HepG2 (cell line): ENCODE measurements at regions not wholly inside any gene's neighbourhood (a gene's known extent, or its start where the extent isn't known, plus 50 kb on each side); places are given as distances from the start of the nearest gene placed in this dataset.

ENCODE experiments used
- AKAP8 ChIP-seq: sonication (generic); formaldehyde crosslinking; IDR thresholded peaks from 2 replicates; pipeline ENCODE4 v1.5.1; 2020; ENCODE audit warnings: mild to moderate bottlenecking, missing genetic modification reagents
- CBX2 ChIP-seq, 2 experiments: fragments of 200-600 bp in 1 of 2; sonication (generic); formaldehyde crosslinking in 1 of 2; IDR thresholded peaks; 2 replicates each; pipeline versions ENCODE4 v1.7.0 to v1.8.1; 2018 to 2022; ENCODE audit warnings: low read depth in 2 of 2, low read length in 1 of 2, mild to moderate bottlenecking in 1 of 2, missing genetic modification reagents in 1 of 2
- EEA1 ChIP-seq: sonication (generic); formaldehyde crosslinking; IDR thresholded peaks from 2 replicates; pipeline ENCODE4 v1.5.1; 2020; ENCODE audit warnings: mild to moderate bottlenecking, missing genetic modification reagents, borderline replicate concordance
- ETV6 ChIP-seq: sonication (generic); formaldehyde crosslinking; conservative IDR thresholded peaks from 2 replicates; pipeline ENCODE4 v1.4.0; 2020; ENCODE audit warnings: missing genetic modification reagents
- HES4 ChIP-seq: sonication (generic); formaldehyde crosslinking; IDR thresholded peaks from 2 replicates; pipeline ENCODE4 v1.9.0; 2021; ENCODE audit warnings: mild to moderate bottlenecking, missing genetic modification reagents, borderline replicate concordance
- HOXA7 ChIP-seq: sonication (generic); formaldehyde crosslinking; IDR thresholded peaks from 2 replicates; pipeline ENCODE4 v1.8.1; 2022; ENCODE audit warnings: mild to moderate bottlenecking, missing genetic modification reagents, moderate library complexity
- ISX ChIP-seq: sonication (generic); formaldehyde crosslinking; conservative IDR thresholded peaks from 2 replicates; pipeline ENCODE4 v1.5.0; 2020; ENCODE audit warnings: missing genetic modification reagents
- KLF11 ChIP-seq: IDR thresholded peaks from 2 replicates; pipeline ENCODE4 v1.6.1; 2016; ENCODE audit warnings: missing compliant biosample characterization
- NR2C2 ChIP-seq: sonication (generic); formaldehyde crosslinking; IDR thresholded peaks from 2 replicates; pipeline ENCODE4 v1.4.0; 2020; ENCODE audit warnings: missing genetic modification reagents, mild to moderate bottlenecking, moderate library complexity, borderline replicate concordance
- PHF8 ChIP-seq: sonication (generic); formaldehyde crosslinking; IDR thresholded peaks from 2 replicates; pipeline ENCODE4 v1.5.0; 2020; ENCODE audit warnings: missing genetic modification reagents
- REXO4 ChIP-seq: sonication (generic); formaldehyde crosslinking; IDR thresholded peaks from 2 replicates; pipeline ENCODE4 v1.8.0; 2022; ENCODE audit warnings: missing genetic modification reagents, mild to moderate bottlenecking, borderline replicate concordance
- RFX1 ChIP-seq: fragments of 450-650 bp; IDR thresholded peaks from 2 replicates; pipeline ENCODE4 v1.6.1; 2017
- SALL1 ChIP-seq: sonication (generic); formaldehyde crosslinking; IDR thresholded peaks from 2 replicates; pipeline ENCODE4 v1.8.0; 2022; ENCODE audit warnings: mild to moderate bottlenecking, missing genetic modification reagents
- SMAD1 ChIP-seq: sonication (generic); formaldehyde crosslinking; IDR thresholded peaks from 2 replicates; pipeline ENCODE4 v1.4.0; 2020; ENCODE audit warnings: missing genetic modification reagents, low read depth, mild to moderate bottlenecking, borderline replicate concordance
- SMARCE1 ChIP-seq: fragments of 450-650 bp; IDR thresholded peaks from 2 replicates; pipeline ENCODE4 v1.6.1; 2017; ENCODE audit warnings: borderline replicate concordance
- SMYD3 ChIP-seq: sonication (generic); formaldehyde crosslinking; IDR thresholded peaks from 2 replicates; pipeline ENCODE4 v1.8.1; 2023; ENCODE audit warnings: mild to moderate bottlenecking, missing genetic modification reagents
- SOX5 ChIP-seq: IDR thresholded peaks from 2 replicates; pipeline ENCODE4 v1.6.1; 2016; ENCODE audit warnings: borderline replicate concordance
- ZNF121 ChIP-seq: sonication (generic); formaldehyde crosslinking; IDR thresholded peaks from 2 replicates; pipeline ENCODE4 v1.5.0; 2020; ENCODE audit warnings: mild to moderate bottlenecking, missing genetic modification reagents
- ZNF230 ChIP-seq: sonication (generic); formaldehyde crosslinking; IDR thresholded peaks from 2 replicates; pipeline ENCODE4 v1.4.0; 2020; ENCODE audit warnings: mild to moderate bottlenecking, missing genetic modification reagents
- ZNF550 ChIP-seq: sonication (generic); formaldehyde crosslinking; IDR thresholded peaks from 2 replicates; pipeline ENCODE4 v1.4.0; 2020; ENCODE audit warnings: mild to moderate bottlenecking, missing genetic modification reagents, borderline replicate concordance
- ZNF552 ChIP-seq: sonication (generic); formaldehyde crosslinking; IDR thresholded peaks from 2 replicates; pipeline ENCODE4 v1.9.0; 2022; ENCODE audit warnings: missing genetic modification reagents, mild to moderate bottlenecking, borderline replicate concordance
- ZNF766 ChIP-seq: sonication (generic); formaldehyde crosslinking; IDR thresholded peaks from 2 replicates; pipeline ENCODE4 v1.5.0; 2020; ENCODE audit warnings: missing genetic modification reagents, borderline replicate concordance
- ZSCAN22 ChIP-seq: sonication (generic); formaldehyde crosslinking; IDR thresholded peaks from 2 replicates; pipeline ENCODE4 v1.4.0; 2020; ENCODE audit warnings: mild to moderate bottlenecking, missing genetic modification reagents
- ZSCAN29 ChIP-seq: sonication (generic); formaldehyde crosslinking; conservative IDR thresholded peaks from 2 replicates; pipeline ENCODE4 v1.4.0; 2020; ENCODE audit warnings: mild to moderate bottlenecking, missing genetic modification reagents
- TF ChIP-seq, protein P1 (sequence below): sonication (generic); formaldehyde crosslinking; IDR thresholded peaks from 2 replicates; pipeline ENCODE4 v1.8.0; 2022; ENCODE audit warnings: mild to moderate bottlenecking, missing genetic modification reagents, moderate library complexity
- TF ChIP-seq, protein P2 (sequence below): sonication (generic); formaldehyde crosslinking; IDR thresholded peaks from 2 replicates; pipeline ENCODE4 v1.5.0; 2020; ENCODE audit warnings: missing genetic modification reagents
- TF ChIP-seq, protein P3 (sequence below): sonication (generic); formaldehyde crosslinking; IDR thresholded peaks from 2 replicates; pipeline ENCODE4 v1.4.0; 2020; ENCODE audit warnings: mild to moderate bottlenecking, missing genetic modification reagents
- TF ChIP-seq, protein P4 (sequence below): IDR thresholded peaks from 2 replicates; pipeline ENCODE4 v1.6.1; 2016; ENCODE audit warnings: missing compliant biosample characterization, missing genetic modification reagents, borderline replicate concordance

DNA sequence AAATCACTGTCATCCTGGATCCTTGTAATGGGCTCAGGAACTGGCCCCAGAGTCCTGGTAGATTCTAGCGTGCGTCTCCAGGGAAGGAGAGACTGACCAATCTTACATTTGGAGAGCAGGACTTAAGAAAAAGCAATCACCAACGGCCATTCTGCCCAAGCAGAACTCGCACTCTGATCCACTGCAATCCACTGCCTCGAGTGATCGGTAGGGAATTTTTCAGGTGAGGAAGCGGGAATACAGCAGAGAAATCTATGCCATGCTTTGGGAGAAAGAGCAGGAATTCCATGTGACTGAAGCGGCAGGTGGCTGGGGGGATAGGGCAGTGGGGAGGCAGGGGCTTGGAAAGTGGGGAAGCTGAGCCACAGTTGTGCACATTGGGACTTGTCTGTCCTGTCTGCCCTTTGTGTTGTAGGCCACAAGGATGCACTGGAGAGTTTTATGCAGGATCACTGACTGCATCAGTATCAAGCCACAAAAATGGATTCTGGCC, 143.9 kb upstream of the HS3ST2 start (continued):
- TF ChIP-seq, protein P1, sequence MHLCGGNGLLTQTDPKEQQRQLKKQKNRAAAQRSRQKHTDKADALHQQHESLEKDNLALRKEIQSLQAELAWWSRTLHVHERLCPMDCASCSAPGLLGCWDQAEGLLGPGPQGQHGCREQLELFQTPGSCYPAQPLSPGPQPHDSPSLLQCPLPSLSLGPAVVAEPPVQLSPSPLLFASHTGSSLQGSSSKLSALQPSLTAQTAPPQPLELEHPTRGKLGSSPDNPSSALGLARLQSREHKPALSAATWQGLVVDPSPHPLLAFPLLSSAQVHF, result no peak
- TF ChIP-seq ZNF230 (CRISPR knock-in tag) (no peak), ZNF550 (0 out of 2 replicates have a peak, but pooled peaks have one; percentile 47), REXO4 (CRISPR knock-in tag) (no peak), SMYD3 (CRISPR knock-in tag) (no peak), SMAD1 (CRISPR knock-in tag) (no peak), PHF8 (0 out of 2 replicates have a peak, but pooled peaks have one; percentile 6), HOXA7 (CRISPR knock-in tag) (0 out of 2 replicates have a peak, but pooled peaks have one; percentile 71), AKAP8 (CRISPR knock-in tag) (0 out of 2 replicates have a peak, but pooled peaks have one; percentile 61), ZNF121 (no peak), ETV6 (CRISPR knock-in tag) (no peak), SALL1 (CRISPR knock-in tag) (0 out of 2 replicates have a peak, but pooled peaks have one; percentile 9), SMARCE1 (no peak), ZSCAN22 (CRISPR knock-in tag) (no peak), RFX1 (no peak), ZNF766 (CRISPR knock-in tag) (peak; percentile 55; the same call in 1 of the 2 replicates), NR2C2 (no peak), ISX (CRISPR knock-in tag) (no peak), HES4 (CRISPR knock-in tag) (0 out of 2 replicates have a peak, but pooled peaks have one; percentile 19), CBX2 (IDR thresholded peaks at IDR 0.05; ENCODE audit: low read depth, low read length) (no peak), CBX2 (CRISPR knock-in tag; IDR thresholded peaks at IDR 0.05; ENCODE audit: low read depth) (no peak), EEA1 (CRISPR knock-in tag) (peak; percentile 77; the same call in 1 of the 2 replicates), KLF11 (CRISPR knock-in tag) (no peak), ZNF552 (CRISPR knock-in tag) (no peak), SOX5 (CRISPR knock-in tag) (no peak), ZSCAN29 (CRISPR knock-in tag) (no peak)
- TF ChIP-seq, protein P2, sequence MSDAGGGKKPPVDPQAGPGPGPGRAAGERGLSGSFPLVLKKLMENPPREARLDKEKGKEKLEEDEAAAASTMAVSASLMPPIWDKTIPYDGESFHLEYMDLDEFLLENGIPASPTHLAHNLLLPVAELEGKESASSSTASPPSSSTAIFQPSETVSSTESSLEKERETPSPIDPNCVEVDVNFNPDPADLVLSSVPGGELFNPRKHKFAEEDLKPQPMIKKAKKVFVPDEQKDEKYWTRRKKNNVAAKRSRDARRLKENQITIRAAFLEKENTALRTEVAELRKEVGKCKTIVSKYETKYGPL (CRISPR knock-in tag), result no peak
- TF ChIP-seq, protein P3, sequence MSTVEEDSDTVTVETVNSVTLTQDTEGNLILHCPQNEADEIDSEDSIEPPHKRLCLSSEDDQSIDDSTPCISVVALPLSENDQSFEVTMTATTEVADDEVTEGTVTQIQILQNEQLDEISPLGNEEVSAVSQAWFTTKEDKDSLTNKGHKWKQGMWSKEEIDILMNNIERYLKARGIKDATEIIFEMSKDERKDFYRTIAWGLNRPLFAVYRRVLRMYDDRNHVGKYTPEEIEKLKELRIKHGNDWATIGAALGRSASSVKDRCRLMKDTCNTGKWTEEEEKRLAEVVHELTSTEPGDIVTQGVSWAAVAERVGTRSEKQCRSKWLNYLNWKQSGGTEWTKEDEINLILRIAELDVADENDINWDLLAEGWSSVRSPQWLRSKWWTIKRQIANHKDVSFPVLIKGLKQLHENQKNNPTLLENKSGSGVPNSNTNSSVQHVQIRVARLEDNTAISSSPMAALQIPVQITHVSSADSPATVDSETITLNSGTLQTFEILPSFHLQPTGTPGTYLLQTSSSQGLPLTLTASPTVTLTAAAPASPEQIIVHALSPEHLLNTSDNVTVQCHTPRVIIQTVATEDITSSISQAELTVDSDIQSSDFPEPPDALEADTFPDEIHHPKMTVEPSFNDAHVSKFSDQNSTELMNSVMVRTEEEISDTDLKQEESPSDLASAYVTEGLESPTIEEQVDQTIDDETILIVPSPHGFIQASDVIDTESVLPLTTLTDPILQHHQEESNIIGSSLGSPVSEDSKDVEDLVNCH (CRISPR knock-in tag), result no peak
- TF ChIP-seq, protein P4, sequence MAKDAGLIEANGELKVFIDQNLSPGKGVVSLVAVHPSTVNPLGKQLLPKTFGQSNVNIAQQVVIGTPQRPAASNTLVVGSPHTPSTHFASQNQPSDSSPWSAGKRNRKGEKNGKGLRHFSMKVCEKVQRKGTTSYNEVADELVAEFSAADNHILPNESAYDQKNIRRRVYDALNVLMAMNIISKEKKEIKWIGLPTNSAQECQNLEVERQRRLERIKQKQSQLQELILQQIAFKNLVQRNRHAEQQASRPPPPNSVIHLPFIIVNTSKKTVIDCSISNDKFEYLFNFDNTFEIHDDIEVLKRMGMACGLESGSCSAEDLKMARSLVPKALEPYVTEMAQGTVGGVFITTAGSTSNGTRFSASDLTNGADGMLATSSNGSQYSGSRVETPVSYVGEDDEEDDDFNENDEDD (CRISPR knock-in tag), result no peak
